ENCODE measurements at regions not wholly inside any gene's neighbourhood (a gene's known extent, or its start where the extent isn't known, plus 50 kb on each side); places are given as distances from the start of the nearest gene placed in this dataset.
A peak's percentile ranks its signal among the peaks of the same experiment; 100 is the strongest.
"Not testable (repeated sequence)": the region's sequence is repeated elsewhere in the genome, so short reads cannot be mapped to it uniquely, and the experiment has no call there.

GRCh38 chr9:94033383-94033782, 50.9 kb upstream of the PTPDC1 start:
- no peak for DNase-seq (ENCODE audit: extremely low read depth, low read depth, low spot score)

GRCh38 chr9:94031946-94032345, 52.3 kb upstream of the PTPDC1 start:
- no peak for DNase-seq (ENCODE audit: extremely low read depth, low read depth, low spot score)

- DNase-seq (ENCODE audit: extremely low read depth, low read depth, low spot score): no peak
These were observed 52.9 kb upstream of the PTPDC1 start for GRCh38 chr9:94031380-94031779.

- DNase-seq (ENCODE audit: extremely low read depth, low read depth, low spot score): peak; percentile 9
These were observed 53.7 kb upstream of the PTPDC1 start for GRCh38 chr9:94030318-94031179.

GRCh38 chr9:94029932-94030317, 54.3 kb upstream of the PTPDC1 start:
- DNase-seq (ENCODE audit: extremely low read depth, low read depth, low spot score): no peak

- no peak for DNase-seq (ENCODE audit: extremely low read depth, low read depth, low spot score)
These were observed 57.4 kb upstream of the PTPDC1 start for GRCh38 chr9:94026816-94027215.

- not testable (repeated sequence) for DNase-seq (ENCODE audit: extremely low read depth, low read depth, low spot score)
These were observed 61.8 kb upstream of the PTPDC1 start for GRCh38 chr9:94022476-94022875.

- not testable (repeated sequence) for DNase-seq (ENCODE audit: extremely low read depth, low read depth, low spot score)
These were observed 63.4 kb upstream of the PTPDC1 start for GRCh38 chr9:94020836-94021235.

GRCh38 chr9:94018628-94019027, 63.5 kb upstream of the BARX1 start:
- no peak for DNase-seq (ENCODE audit: extremely low read depth, low read depth, low spot score)

GRCh38 chr9:94017939-94018531, 62.9 kb upstream of the BARX1 start:
- DNase-seq (ENCODE audit: extremely low read depth, low read depth, low spot score): no peak

GRCh38 chr9:94016744-94017143, 61.6 kb upstream of the BARX1 start:
- no peak for DNase-seq (ENCODE audit: extremely low read depth, low read depth, low spot score)

- DNase-seq (ENCODE audit: extremely low read depth, low read depth, low spot score): no peak
These were observed 59.8 kb upstream of the BARX1 start for GRCh38 chr9:94014920-94015319.

- peak; percentile 25 for DNase-seq (ENCODE audit: extremely low read depth, low read depth, low spot score)
These were observed 59.0 kb upstream of the BARX1 start for GRCh38 chr9:94014066-94014654.

- DNase-seq (ENCODE audit: extremely low read depth, low read depth, low spot score): no peak
These were observed 55.9 kb upstream of the BARX1 start for GRCh38 chr9:94010980-94011533.

GRCh38 chr9:94005272-94005901, 50.2 kb upstream of the BARX1 start:
- no peak for DNase-seq (ENCODE audit: extremely low read depth, low read depth, low spot score)

All from glomerular endothelial cell (primary cell).